CD4-positive, alpha-beta T cell treated with Interleukin-4 for 1 hour (primary cell): ENCODE measurements at regions not wholly inside any gene's neighbourhood (a gene's known extent, or its start where the extent isn't known, plus 50 kb on each side); places are given as distances from the start of the nearest gene placed in this dataset.

Experiments
- DNase-seq, 2 donors: peaks; one replicate each; pipeline ENCODE4 v3.0.0-alpha.2; 2020 to 2022

- no peak for DNase-seq
Measured at GRCh38 chr9:90013778-90014177, 409.0 kb downstream of the GADD45G start.

- no peak for DNase-seq
Measured at GRCh38 chr9:90014421-90014820, 409.6 kb downstream of the GADD45G start.

GRCh38 chr9:90016272-90016671 is 411.5 kb downstream of the GADD45G start:
- no peak for DNase-seq

GRCh38 chr9:90017679-90018078 is 412.9 kb downstream of the GADD45G start:
- DNase-seq: no peak

- DNase-seq: no peak
Measured at GRCh38 chr9:90018688-90019087, 413.9 kb downstream of the GADD45G start.

GRCh38 chr9:90019626-90020025 is 414.8 kb downstream of the GADD45G start:
- DNase-seq: no peak

GRCh38 chr9:90020276-90020871 is 415.6 kb downstream of the GADD45G start:
- no peak for DNase-seq

- DNase-seq: no peak
Measured at GRCh38 chr9:90021216-90021906, 416.5 kb downstream of the GADD45G start.

- no peak for DNase-seq
Measured at GRCh38 chr9:90022474-90022873, 417.7 kb downstream of the GADD45G start.

GRCh38 chr9:90023861-90024260 is 419.0 kb downstream of the GADD45G start:
- no peak for DNase-seq

- DNase-seq: no peak
Measured at GRCh38 chr9:90024409-90024808, 419.6 kb downstream of the GADD45G start.

- no peak for DNase-seq
Measured at GRCh38 chr9:90024823-90025222, 420.0 kb downstream of the GADD45G start.

- no peak for DNase-seq
Measured at GRCh38 chr9:90025816-90026215, 421.0 kb downstream of the GADD45G start.

- no peak for DNase-seq
Measured at GRCh38 chr9:90027296-90027790, 422.5 kb downstream of the GADD45G start.

- no peak for DNase-seq
Measured at GRCh38 chr9:90029386-90029785, 424.6 kb downstream of the GADD45G start.

GRCh38 chr9:90029996-90030395 is 425.2 kb downstream of the GADD45G start:
- no peak for DNase-seq

- no peak for DNase-seq
Measured at GRCh38 chr9:90032296-90033027, 427.6 kb downstream of the GADD45G start.

GRCh38 chr9:90033028-90033650 is 428.3 kb downstream of the GADD45G start:
- no peak for DNase-seq

- DNase-seq: no peak
Measured at GRCh38 chr9:90034071-90034470, 429.3 kb downstream of the GADD45G start.

- DNase-seq: no peak
Measured at GRCh38 chr9:90035471-90035870, 430.7 kb downstream of the GADD45G start.

- no peak for DNase-seq
Measured at GRCh38 chr9:90037146-90037797, 432.5 kb downstream of the GADD45G start.

- no peak for DNase-seq
Measured at GRCh38 chr9:90038763-90039162, 434.0 kb downstream of the GADD45G start.

GRCh38 chr9:90044263-90044662 is 439.5 kb downstream of the GADD45G start:
- DNase-seq: no peak
